ENCODE measurements at regions not wholly inside any gene's neighbourhood (a gene's known extent, or its start where the extent isn't known, plus 50 kb on each side); places are given as distances from the start of the nearest gene placed in this dataset.

DNA sequence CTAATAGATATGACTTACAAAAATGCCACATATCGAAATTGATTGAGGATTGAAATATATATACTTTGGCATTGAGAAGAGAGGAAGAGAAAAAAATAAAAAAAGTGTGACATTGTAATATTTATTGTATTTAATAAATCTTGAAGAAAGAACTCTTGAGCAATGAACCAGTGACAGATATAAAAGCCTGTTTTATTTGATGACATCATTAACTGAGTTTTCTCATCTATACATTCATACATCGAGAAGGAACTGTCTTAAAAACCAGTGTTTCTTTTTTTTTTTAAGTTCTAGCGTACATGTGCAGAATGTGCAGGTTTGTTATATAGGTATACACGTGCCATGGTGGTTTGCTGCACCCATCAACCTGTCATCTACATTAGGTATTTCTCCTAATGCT lies 368.2 kb downstream of the SNAPC1 start:
- H3K4me1 ChIP-seq (ENCODE audit: control insufficient read depth in 1 of 2, insufficient read depth in 1 of 2, low read depth in 1 of 2, low read length in 1 of 2), result no peaks in the 10 kb centered on the region
- H3K27me3 ChIP-seq, result peaks cover 43% of the 10 kb centered on the region
- no peak for TF ChIP-seq CTCF (IDR thresholded peaks at IDR 0.05)
- H3K27ac ChIP-seq, result no peak overlapping the region
- no peak overlapping the region for H3K4me3 ChIP-seq (ENCODE audit: low read depth in 1 of 2, low read length in 1 of 2)
- no peaks in the 10 kb centered on the region for H3K9me3 ChIP-seq
- no peaks in the 10 kb centered on the region for H3K36me3 ChIP-seq

GRCh38 chr14:62133776-62134550 lies 371.7 kb downstream of the SNAPC1 start:
- Histone ChIP-seq H3K4me1 (ENCODE audit: control insufficient read depth in 1 of 2, insufficient read depth in 1 of 2, low read depth in 1 of 2, low read length in 1 of 2) (no peaks in the 10 kb centered on the region), H3K4me3 (ENCODE audit: low read depth in 1 of 2, low read length in 1 of 2) (no peak overlapping the region), H3K27ac (no peak overlapping the region), H3K36me3 (no peaks in the 10 kb centered on the region), H3K9me3 (no peaks in the 10 kb centered on the region), H3K27me3 (peaks cover 9% of the 10 kb centered on the region)
- TF ChIP-seq CTCF (IDR thresholded peaks at IDR 0.05), result no peak

- H3K9me3 ChIP-seq, result no peaks in the 10 kb centered on the region
- no peak overlapping the region for H3K4me3 ChIP-seq (ENCODE audit: low read depth in 1 of 2, low read length in 1 of 2)
- H3K4me1 ChIP-seq (ENCODE audit: control insufficient read depth in 1 of 2, insufficient read depth in 1 of 2, low read depth in 1 of 2, low read length in 1 of 2), result no peaks in the 10 kb centered on the region
- no peak overlapping the region for H3K27ac ChIP-seq
- no peak for TF ChIP-seq CTCF (IDR thresholded peaks at IDR 0.05)
- H3K27me3 ChIP-seq, result no peaks in the 10 kb centered on the region
- H3K36me3 ChIP-seq, result no peaks in the 10 kb centered on the region
Observed at GRCh38 chr14:62138593-62138992, 376.4 kb downstream of the SNAPC1 start.

DNA sequence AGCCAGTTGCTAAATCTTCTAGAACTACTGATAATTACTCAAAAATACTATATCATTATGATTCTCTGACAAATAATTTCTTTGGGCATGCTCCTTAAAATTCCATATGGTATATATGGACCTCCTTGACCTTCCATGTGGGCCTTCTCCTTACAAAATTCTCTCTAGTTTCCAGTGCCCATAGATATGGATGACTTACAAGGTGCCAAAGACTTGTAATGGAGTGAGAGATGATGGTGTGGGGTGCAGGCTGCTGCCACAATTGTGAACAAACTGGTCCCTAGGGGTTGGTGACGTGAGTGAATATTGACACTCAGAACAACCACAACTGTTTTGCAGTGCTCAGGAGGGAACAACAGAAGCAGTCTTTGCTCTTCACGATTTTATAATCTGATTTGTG lies 378.9 kb downstream of the SNAPC1 start:
- no peak overlapping the region for H3K27ac ChIP-seq
- no peaks in the 10 kb centered on the region for H3K4me1 ChIP-seq (ENCODE audit: control insufficient read depth in 1 of 2, insufficient read depth in 1 of 2, low read depth in 1 of 2, low read length in 1 of 2)
- H3K27me3 ChIP-seq, result no peaks in the 10 kb centered on the region
- no peak for TF ChIP-seq CTCF (IDR thresholded peaks at IDR 0.05)
- H3K4me3 ChIP-seq (ENCODE audit: low read depth in 1 of 2, low read length in 1 of 2), result no peak overlapping the region
- no peaks in the 10 kb centered on the region for H3K9me3 ChIP-seq
- H3K36me3 ChIP-seq, result no peaks in the 10 kb centered on the region

DNA sequence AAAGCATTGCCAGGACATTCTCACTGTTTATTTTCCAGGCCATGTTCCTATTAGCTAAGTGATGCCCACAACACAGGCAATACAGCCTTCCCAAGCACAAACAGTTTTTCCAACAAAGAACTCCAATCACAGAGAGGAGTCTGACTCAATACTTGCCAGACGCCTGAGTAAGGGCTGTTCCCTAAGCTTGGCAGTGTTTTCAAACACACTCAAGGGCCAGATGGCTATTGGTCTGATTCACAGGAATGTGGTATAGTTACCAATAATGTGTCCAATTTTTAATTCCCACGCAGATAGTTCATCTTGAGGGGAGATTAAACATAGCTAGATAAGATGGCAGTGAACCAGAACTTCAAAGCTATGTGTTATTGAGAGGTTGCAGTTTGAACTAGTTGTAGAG lies 381.0 kb downstream of the SNAPC1 start:
- Histone ChIP-seq H3K4me3 (ENCODE audit: low read depth in 1 of 2, low read length in 1 of 2) (no peak overlapping the region), H3K36me3 (no peaks in the 10 kb centered on the region), H3K27me3 (no peaks in the 10 kb centered on the region), H3K9me3 (no peaks in the 10 kb centered on the region), H3K27ac (no peak overlapping the region), H3K4me1 (ENCODE audit: control insufficient read depth in 1 of 2, insufficient read depth in 1 of 2, low read depth in 1 of 2, low read length in 1 of 2) (no peaks in the 10 kb centered on the region)
- TF ChIP-seq CTCF (IDR thresholded peaks at IDR 0.05), result no peak

Data from neutrophil (primary cell).